ENCODE measurements at regions not wholly inside any gene's neighbourhood (a gene's known extent, or its start where the extent isn't known, plus 50 kb on each side); places are given as distances from the start of the nearest gene placed in this dataset.

- Mint-ChIP-seq H3K4me1 (ENCODE audit: unreplicated experiment) (peaks cover 39% of the 10 kb centered on the region), H3K27me3 (peaks cover 24% of the 10 kb centered on the region), H3K36me3 (peaks cover 3% of the 10 kb centered on the region), H3K9me3 (peaks cover 11% of the 10 kb centered on the region), H3K4me3 (no peak overlapping the region), H3K27ac (no peak overlapping the region)
- DNase-seq (ENCODE audit: extremely low spot score, unreplicated experiment), result no peak
- no peak for TF ChIP-seq CTCF (conservative IDR thresholded peaks at IDR 0.05)
Measured at GRCh38 chr14:51513281-51513680, 138.4 kb upstream of the FRMD6 start.

GRCh38 chr14:51513933-51514332, 137.8 kb upstream of the FRMD6 start:
- H3K27me3 Mint-ChIP-seq, result peaks cover 17% of the 10 kb centered on the region
- peaks cover 3% of the 10 kb centered on the region for H3K36me3 Mint-ChIP-seq
- no peak overlapping the region for H3K27ac Mint-ChIP-seq
- H3K4me1 Mint-ChIP-seq (ENCODE audit: unreplicated experiment), result peaks cover 32% of the 10 kb centered on the region
- no peak for DNase-seq (ENCODE audit: extremely low spot score, unreplicated experiment)
- H3K4me3 Mint-ChIP-seq, result no peak overlapping the region
- no peak for TF ChIP-seq CTCF (conservative IDR thresholded peaks at IDR 0.05)
- peaks cover 11% of the 10 kb centered on the region for H3K9me3 Mint-ChIP-seq

- DNase-seq (ENCODE audit: extremely low spot score, unreplicated experiment), result no peak
- Mint-ChIP-seq H3K36me3 (peaks cover 3% of the 10 kb centered on the region), H3K27me3 (peaks cover 19% of the 10 kb centered on the region), H3K9me3 (peaks cover 11% of the 10 kb centered on the region), H3K4me1 (ENCODE audit: unreplicated experiment) (peaks cover 30% of the 10 kb centered on the region), H3K27ac (no peak overlapping the region), H3K4me3 (no peak overlapping the region)
- no peak for TF ChIP-seq CTCF (conservative IDR thresholded peaks at IDR 0.05)
Measured at GRCh38 chr14:51515611-51516010, 136.1 kb upstream of the FRMD6 start.

GRCh38 chr14:51516706-51517395, 134.9 kb upstream of the FRMD6 start:
- Mint-ChIP-seq H3K4me3 (no peak overlapping the region), H3K27me3 (peaks cover 19% of the 10 kb centered on the region), H3K36me3 (peaks cover 3% of the 10 kb centered on the region), H3K27ac (no peak overlapping the region), H3K4me1 (ENCODE audit: unreplicated experiment) (peaks cover 27% of the 10 kb centered on the region), H3K9me3 (peaks cover 11% of the 10 kb centered on the region)
- DNase-seq (ENCODE audit: extremely low spot score, unreplicated experiment), result no peak
- no peak for TF ChIP-seq CTCF (conservative IDR thresholded peaks at IDR 0.05)

GRCh38 chr14:51518280-51518679, 133.4 kb upstream of the FRMD6 start:
- no peak for DNase-seq (ENCODE audit: extremely low spot score, unreplicated experiment)
- peaks cover 3% of the 10 kb centered on the region for H3K36me3 Mint-ChIP-seq
- H3K4me3 Mint-ChIP-seq, result no peak overlapping the region
- H3K4me1 Mint-ChIP-seq (ENCODE audit: unreplicated experiment), result peaks cover 19% of the 10 kb centered on the region
- no peak for TF ChIP-seq CTCF (conservative IDR thresholded peaks at IDR 0.05)
- no peak overlapping the region for H3K27ac Mint-ChIP-seq
- peaks cover 6% of the 10 kb centered on the region for H3K9me3 Mint-ChIP-seq
- peaks cover 12% of the 10 kb centered on the region for H3K27me3 Mint-ChIP-seq
